Loucy (cell line): ENCODE measurements at regions not wholly inside any gene's neighbourhood (a gene's known extent, or its start where the extent isn't known, plus 50 kb on each side); places are given as distances from the start of the nearest gene placed in this dataset.

Source experiments
- H2AFZ ChIP-seq: fragments of 200-600 bp; sonication (generic); 2 replicates; pipeline ENCODE4 v1.6.0; 2016; ENCODE audit warnings: antibody characterized with exemption, mild to moderate bottlenecking, low read length, moderate library complexity
- H3F3A ChIP-seq: fragments of 200-600 bp; 2 replicates; pipeline ENCODE4 v1.6.0; 2016; ENCODE audit warnings: antibody characterized with exemption, low read depth, mild to moderate bottlenecking
- H3K27me3 ChIP-seq: fragments of 200-600 bp; sonication (generic); 2 replicates; pipeline ENCODE4 v1.6.1; 2014; ENCODE audit warnings: low read length, mild to moderate bottlenecking; ENCODE audit not compliant: insufficient read depth, poor library complexity, severe bottlenecking
- H3K36me3 ChIP-seq: fragments of 200-600 bp; sonication (generic); 2 replicates; pipeline ENCODE4 v1.6.1; 2016; ENCODE audit warnings: low read length; ENCODE audit not compliant: insufficient read depth
- H3K4me1 ChIP-seq: fragments of 200-600 bp; sonication (generic); 2 replicates; pipeline ENCODE4 v1.5.1; 2014; ENCODE audit warnings: low read length, mild to moderate bottlenecking; ENCODE audit not compliant: insufficient read depth, poor library complexity, severe bottlenecking
- H3K4me2 ChIP-seq: fragments of 200-600 bp; sonication (generic); 2 replicates; pipeline ENCODE4 v1.6.0; 2014; ENCODE audit warnings: antibody characterized with exemption, low read length, low read depth, mild to moderate bottlenecking; ENCODE audit not compliant: poor library complexity, severe bottlenecking
- H3K4me3 ChIP-seq: fragments of 200-600 bp; sonication (generic); 2 replicates; pipeline ENCODE4 v1.5.1; 2014; ENCODE audit warnings: low read length, mild to moderate bottlenecking, mixed read lengths; ENCODE audit not compliant: poor library complexity, severe bottlenecking
- H3K79me2 ChIP-seq: fragments of 200-600 bp; sonication (generic); 2 replicates; pipeline ENCODE4 v1.6.1; 2014; ENCODE audit warnings: low read length; ENCODE audit not compliant: insufficient read depth
- H3K9ac ChIP-seq: fragments of 200-600 bp; sonication (generic); 2 replicates; pipeline ENCODE4 v1.6.0; 2014; ENCODE audit warnings: mild to moderate bottlenecking, low read depth, low read length, moderate library complexity; ENCODE audit not compliant: poor library complexity, severe bottlenecking
- H3K9me2 ChIP-seq: fragments of 200-600 bp; sonication (generic); replicated peaks from 2 replicates; pipeline ENCODE4 v1.6.1; 2016; ENCODE audit warnings: low read depth, low read length, mixed read lengths
- H3K9me3 ChIP-seq: fragments of 200-600 bp; sonication (generic); 2 replicates; pipeline ENCODE4 v1.6.1; 2014; ENCODE audit warnings: mild to moderate bottlenecking, antibody characterized with exemption, low read length, low read depth; ENCODE audit not compliant: insufficient read depth
- H4K20me1 ChIP-seq: fragments of 200-600 bp; sonication (generic); 2 replicates; pipeline ENCODE4 v1.6.0; 2014; ENCODE audit warnings: antibody characterized with exemption, low read length, mild to moderate bottlenecking; ENCODE audit not compliant: insufficient read depth, poor library complexity, severe bottlenecking
- EZH2phosphoT487 ChIP-seq: fragments of 200-600 bp; IDR thresholded peaks from 2 replicates; pipeline ENCODE4 v1.6.1; 2018; ENCODE audit warnings: antibody characterized with exemption, mild to moderate bottlenecking, moderate library complexity, borderline replicate concordance
- TF ChIP-seq, protein P1 (sequence below): fragments of 200-600 bp; sonication (generic); conservative IDR thresholded peaks from 2 replicates; pipeline ENCODE4 v1.5.1; 2014; ENCODE audit warnings: mild to moderate bottlenecking, antibody characterized with exemption, low read length

DNA sequence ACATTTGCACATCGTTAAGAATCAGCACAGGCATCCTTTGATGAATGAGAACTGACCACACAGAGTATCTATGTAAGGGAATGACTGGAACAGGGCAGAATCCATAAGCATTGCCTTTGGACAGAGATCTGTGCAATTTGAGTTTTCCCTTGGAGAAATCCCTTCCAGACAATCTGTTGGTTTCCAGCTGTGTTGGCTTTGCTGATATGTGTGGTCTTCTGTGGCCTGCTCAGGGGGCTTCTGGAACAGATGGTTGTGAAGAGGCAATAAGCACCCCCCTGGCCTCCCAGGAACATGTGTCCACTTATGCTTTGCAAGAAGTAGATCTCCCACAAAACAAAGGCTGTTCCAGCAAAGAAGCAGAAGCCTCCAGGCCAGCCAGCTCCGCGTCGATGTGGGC, 111.4 kb upstream of the TMEM132C start:
- Histone ChIP-seq H2AFZ (no peak overlapping the region), H3K9me3 (no peaks in the 10 kb centered on the region), H3K79me2 (no peaks in the 10 kb centered on the region), H3K36me3 (no peaks in the 10 kb centered on the region), H3K4me3 (no peak overlapping the region), H3K4me2 (no peak overlapping the region), H3K27me3 (no peaks in the 10 kb centered on the region), H3K9ac (no peak overlapping the region), H4K20me1 (no peaks in the 10 kb centered on the region), H3F3A (no peaks in the 10 kb centered on the region), H3K9me2 (no peaks in the 10 kb centered on the region; the same call in 1 of the 2 replicates), H3K4me1 (no peaks in the 10 kb centered on the region)
- TF ChIP-seq, protein P1, sequence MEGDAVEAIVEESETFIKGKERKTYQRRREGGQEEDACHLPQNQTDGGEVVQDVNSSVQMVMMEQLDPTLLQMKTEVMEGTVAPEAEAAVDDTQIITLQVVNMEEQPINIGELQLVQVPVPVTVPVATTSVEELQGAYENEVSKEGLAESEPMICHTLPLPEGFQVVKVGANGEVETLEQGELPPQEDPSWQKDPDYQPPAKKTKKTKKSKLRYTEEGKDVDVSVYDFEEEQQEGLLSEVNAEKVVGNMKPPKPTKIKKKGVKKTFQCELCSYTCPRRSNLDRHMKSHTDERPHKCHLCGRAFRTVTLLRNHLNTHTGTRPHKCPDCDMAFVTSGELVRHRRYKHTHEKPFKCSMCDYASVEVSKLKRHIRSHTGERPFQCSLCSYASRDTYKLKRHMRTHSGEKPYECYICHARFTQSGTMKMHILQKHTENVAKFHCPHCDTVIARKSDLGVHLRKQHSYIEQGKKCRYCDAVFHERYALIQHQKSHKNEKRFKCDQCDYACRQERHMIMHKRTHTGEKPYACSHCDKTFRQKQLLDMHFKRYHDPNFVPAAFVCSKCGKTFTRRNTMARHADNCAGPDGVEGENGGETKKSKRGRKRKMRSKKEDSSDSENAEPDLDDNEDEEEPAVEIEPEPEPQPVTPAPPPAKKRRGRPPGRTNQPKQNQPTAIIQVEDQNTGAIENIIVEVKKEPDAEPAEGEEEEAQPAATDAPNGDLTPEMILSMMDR, result no peak
- TF ChIP-seq EZH2phosphoT487, result no peak

DNA sequence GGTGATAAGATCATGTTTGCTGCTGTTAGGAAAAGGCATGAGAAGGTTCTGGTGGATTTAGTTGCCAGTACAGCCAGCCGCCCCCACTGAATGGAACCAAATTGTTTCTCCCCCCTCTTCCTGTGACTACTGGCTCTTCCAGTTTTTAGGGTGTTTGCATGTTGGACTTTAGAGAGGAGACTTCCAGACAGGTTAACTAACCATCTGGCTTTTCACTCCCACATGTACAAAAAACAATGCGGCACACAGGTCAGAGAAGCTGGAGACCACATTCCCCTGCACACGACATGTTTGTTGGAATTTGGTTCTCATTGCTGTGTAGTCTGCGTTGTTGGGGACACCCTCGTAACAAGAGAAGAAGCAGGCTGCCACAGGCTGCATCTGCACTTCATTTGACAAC, 103.9 kb upstream of the TMEM132C start:
- no peak for TF ChIP-seq EZH2phosphoT487
- TF ChIP-seq, protein P1, result no peak
- Histone ChIP-seq H3K27me3 (no peaks in the 10 kb centered on the region), H3K9me3 (no peaks in the 10 kb centered on the region), H4K20me1 (no peaks in the 10 kb centered on the region), H2AFZ (no peak overlapping the region), H3K9ac (no peak overlapping the region), H3K4me1 (no peaks in the 10 kb centered on the region), H3K79me2 (no peaks in the 10 kb centered on the region), H3F3A (no peaks in the 10 kb centered on the region), H3K9me2 (no peaks in the 10 kb centered on the region; the same call in 1 of the 2 replicates), H3K36me3 (no peaks in the 10 kb centered on the region), H3K4me2 (no peak overlapping the region), H3K4me3 (no peak overlapping the region)

DNA sequence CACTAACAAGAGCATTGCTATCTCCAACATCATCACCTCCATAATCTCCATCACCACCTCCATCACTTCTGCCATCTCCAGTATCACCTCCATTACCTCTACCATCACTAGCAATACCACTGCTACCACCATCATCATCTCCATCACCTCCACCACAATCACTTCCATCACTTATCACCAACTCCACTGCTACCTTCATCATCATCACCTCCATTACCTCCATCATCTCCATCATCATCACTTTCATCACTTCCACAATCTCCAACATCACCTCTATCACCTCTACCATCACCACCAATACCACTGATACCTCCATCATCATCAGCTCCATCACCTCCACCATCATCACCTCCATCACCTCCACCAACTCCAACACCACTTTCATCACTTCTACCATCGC, 102.4 kb upstream of the TMEM132C start:
- no peaks in the 10 kb centered on the region for H3K9me2 ChIP-seq
- H4K20me1 ChIP-seq, result no peaks in the 10 kb centered on the region
- H3K9ac ChIP-seq, result no peak overlapping the region
- TF ChIP-seq, protein P1, result no peak
- no peak for TF ChIP-seq EZH2phosphoT487
- no peaks in the 10 kb centered on the region for H3K4me1 ChIP-seq
- H3K36me3 ChIP-seq, result no peaks in the 10 kb centered on the region
- H3K4me2 ChIP-seq, result no peak overlapping the region
- no peak overlapping the region for H2AFZ ChIP-seq
- no peaks in the 10 kb centered on the region for H3K27me3 ChIP-seq
- H3K4me3 ChIP-seq, result no peak overlapping the region
- no peaks in the 10 kb centered on the region for H3K79me2 ChIP-seq
- H3K9me3 ChIP-seq, result no peaks in the 10 kb centered on the region
- no peaks in the 10 kb centered on the region for H3F3A ChIP-seq
